Hypothalamus (tissue), 51 donors: ENCODE measurements at regions not wholly inside any gene's neighbourhood (a gene's known extent, or its start where the extent isn't known, plus 50 kb on each side); places are given as distances from the start of the nearest gene placed in this dataset.

ENCODE experiments used
- DNase-seq, 51 donors: peaks; one replicate each; lab custom pipeline; 2025; lab: John Stamatoyannopoulos, UW

DNA sequence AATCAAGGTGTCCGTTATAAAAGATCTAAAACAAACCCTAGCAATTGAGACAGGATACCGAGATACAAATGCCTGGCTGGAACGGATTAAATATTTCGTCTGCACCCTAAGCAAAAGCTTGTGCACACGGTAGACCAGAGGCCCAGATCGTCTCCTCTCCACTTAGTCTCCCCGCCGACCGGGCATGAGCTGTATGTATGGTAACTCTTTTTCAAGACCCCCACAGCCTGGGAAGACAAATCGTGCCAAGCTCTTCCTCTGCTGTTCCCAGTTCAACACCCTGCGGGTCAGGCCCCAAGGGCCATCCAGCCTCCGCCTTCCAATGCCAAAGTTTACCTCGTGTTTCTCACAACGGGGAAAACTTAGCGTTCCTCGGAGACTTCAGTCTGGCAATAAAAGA is 285.7 kb upstream of the GALNT17 start:
- no peak for DNase-seq

DNA sequence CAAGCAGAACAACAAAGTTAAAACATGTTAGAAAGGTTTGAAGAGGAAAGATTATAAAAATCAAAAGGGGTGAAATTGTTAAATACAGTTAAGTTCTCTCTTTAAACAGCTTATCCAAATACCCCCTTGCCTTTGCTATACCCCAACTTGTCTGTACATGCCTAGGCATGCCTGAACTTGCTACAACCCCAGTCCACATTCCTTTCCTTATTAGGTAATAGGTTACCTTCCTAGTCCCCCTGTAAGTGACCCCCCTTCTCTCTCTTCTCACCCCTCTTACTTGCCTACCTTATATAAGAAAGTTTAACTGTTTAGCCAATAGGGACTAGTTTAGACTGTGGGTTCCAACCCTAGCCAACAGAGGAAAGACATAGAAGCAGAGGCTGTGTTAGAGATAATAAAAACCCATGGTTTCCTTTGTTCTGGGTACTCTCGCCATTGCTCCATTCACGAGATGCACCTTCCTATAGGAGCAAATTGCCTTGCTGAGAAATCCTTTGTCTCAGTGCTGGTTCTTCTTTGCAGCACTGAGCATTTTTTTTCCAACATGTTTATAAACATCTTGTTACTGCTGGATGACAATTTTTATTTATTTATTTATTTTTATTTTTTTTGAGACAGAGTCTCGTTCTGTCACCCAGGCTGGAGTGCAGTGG is 282.2 kb upstream of the GALNT17 start:
- DNase-seq = no peak

DNA sequence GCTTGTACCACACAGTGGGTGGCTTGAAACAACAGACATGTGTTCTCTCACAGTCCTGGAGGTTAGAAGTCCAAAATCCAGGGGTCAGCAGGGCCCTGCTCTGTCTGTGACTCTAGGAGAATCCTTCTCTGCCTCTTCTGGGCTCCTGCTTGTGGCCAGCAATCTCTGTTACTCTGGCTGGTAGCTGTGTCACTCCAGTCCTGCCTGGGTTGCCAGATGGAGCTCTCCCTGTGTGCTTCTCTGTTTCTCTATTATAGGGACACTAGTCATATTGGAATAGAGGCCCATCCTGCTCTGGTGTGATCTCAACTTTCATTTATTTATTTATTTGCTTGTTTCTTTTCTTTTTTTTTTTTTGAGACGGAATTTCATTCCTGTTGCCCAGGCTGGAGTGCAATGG is 276.6 kb upstream of the GALNT17 start:
- DNase-seq = no peak

DNA sequence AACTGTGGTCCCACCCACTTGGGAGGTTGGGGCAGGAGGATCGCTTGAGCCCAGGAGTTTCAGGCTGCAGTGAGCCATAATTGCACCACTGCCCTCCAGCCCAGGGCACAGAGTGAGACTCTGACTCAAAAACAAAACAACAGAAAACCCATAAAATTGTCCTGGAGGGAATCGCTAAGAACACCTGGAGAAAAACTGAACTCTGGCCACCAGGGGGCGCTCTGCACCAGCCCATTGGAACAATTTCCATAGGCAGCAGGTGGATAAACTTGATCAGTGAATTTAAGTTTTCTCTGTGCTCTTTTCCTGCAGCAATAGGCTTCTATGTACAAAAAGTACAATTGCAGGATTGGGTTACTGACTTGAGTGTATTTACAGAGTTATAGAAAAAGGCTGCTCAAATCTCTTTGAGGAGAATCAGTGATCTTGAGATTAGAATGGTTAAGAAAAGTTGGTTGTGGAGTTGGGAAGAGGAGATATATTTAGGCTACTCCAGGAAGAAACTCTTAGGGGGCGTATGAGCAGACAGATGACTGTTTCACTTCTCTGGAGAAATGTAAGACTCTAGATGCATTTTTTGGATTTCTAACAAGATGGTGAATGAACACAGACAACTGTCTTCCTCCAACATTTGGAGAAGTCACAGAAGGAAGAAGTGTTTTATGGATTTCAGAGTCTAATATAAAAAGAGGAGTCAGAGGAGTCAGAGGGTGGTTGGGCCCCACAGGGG is 274.9 kb upstream of the GALNT17 start:
- peak in 48 of 51 donors; percentile 0 to 87 (median 39) for DNase-seq

DNA sequence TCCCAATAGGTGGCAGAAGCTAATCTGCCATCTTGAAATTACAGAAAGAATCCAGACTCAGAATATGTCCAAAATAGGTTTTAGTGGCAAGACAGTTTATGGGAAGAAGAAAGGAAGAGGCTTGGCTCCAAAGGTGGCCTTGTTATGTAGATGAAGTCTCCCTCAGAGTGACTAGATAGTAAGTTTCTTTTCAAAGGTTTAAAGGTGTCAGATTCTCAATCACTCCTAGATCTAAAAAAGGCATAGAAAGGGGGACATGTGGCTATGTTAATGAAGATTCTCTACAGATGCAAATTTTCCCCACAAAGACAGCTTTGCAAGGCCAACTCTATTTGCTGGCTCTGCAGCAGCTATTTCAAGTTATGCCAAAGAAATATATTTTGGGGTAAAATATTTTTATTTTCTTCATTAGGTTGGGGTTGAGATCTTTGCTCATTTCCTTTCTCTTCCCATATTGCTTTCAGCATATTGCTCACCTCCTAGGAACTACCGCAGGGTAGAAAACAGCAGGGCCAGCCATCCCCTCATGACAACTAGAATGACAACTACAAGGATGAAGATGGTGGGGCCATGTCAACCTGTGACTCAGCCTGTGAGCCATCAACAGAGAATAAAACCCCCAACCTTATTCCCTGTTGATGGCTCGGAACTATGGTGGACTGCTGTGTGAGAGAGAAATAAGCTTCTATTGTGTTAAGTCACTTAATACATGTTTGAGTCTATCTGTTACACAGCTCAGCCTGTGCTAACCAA is 274.0 kb upstream of the GALNT17 start:
- no peak for DNase-seq

DNA sequence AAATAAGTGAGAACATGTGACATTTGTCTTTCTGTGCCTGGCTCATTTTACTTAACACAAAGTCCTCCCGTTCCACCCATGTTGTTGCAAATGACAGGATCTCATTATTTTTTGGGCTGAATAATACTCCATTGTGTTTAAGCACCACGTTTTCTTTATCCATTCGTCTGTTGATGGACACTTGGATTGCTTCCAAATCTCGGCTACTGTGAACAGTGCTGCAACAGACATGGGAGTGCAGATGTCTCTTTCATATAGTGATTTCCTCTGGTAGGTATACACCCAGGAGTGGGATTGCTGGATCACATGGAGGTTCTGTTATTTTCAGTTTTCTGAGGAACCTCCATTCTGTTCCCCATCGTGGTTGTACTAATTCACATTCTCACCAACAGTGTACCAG is 264.4 kb upstream of the GALNT17 start:
- DNase-seq = no peak

DNA sequence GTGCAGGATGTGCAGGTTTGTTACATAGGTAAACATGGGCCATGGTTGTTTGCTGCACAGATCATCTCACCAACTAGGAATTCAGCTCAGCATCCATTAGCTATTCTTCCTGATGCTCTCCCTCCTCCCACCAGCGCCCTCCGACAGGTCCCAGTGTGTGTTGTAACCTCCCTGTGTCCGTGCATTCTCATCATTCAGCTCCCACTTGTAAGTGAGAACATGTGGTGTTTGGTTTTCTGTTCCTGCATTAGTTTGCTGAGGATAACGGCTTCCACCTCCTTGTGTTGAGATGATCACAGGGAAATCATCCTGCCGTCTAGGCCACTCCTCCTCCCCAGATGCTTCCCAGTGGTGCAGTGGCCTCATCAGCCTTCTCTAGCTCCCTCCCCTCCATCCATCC is 261.6 kb upstream of the GALNT17 start:
- DNase-seq = no peak

DNA sequence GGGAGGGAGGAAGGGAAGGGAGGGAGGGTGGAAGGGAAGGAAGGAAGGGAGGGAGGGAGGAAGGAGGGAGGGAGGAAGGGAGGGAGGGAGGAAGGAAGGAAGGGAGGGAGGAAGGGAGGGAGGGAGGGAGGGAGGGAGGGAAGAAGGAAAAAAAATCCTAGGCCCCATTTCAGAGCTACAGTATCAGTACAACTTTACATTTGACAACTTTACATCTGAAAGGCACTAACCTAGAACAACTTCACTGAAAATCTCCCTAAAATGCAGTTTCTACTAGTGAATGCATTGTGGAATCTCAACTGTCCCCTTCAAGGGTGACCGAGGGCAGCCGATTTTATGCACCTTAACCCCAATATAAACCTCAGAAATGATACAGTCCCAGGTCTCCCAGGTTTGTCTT is 259.8 kb upstream of the GALNT17 start:
- DNase-seq = no peak

DNA sequence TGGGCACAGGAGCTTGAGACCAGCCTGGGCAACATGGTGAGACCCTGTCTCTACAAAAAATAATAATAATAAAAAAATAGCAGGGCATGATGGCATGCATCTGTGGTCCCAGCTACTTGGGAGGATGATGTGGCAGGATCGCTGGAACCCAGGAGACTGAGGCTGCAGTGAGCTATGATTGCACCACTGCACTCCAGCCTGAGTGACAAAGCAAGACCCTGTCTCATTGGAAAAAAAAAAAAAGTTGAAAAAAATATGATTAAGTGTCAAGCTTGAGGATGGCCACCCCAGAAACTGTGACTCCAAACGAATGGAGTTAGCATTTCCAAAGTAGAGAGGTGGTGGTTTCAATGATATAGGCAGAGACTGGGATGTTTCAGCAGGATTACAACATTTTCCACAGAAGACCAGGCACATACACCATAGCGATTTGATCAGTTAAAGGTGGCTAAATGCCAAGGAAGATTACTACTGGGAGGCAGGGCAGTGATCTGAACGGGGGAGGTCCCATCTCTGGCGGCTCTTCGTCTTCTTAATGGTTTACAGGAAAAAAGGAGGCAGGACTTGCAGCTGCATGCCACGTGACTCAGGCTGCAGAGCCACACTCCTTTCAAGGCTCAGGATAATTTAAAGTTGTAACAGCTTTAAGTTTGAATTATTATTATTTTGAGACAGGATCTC is 250.6 kb upstream of the GALNT17 start:
- no peak for DNase-seq

GRCh38 chr7:70883750-70884439 is 248.0 kb upstream of the GALNT17 start:
- DNase-seq = no peak

DNA sequence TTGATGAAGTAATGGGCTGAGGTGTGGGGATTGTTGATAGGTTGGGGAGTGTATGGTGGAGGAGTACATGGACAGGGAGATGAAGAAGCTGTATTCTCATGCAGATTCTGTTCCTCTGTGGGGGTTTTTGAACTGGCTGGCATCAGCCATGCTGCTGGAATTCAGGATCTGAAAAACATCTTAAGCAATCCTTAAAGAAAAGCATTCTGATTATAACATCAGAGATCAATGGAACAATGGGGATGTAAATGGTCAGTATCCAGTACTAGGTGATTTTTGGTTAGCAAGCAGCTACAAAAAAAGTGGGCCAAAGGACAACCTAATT is 247.5 kb upstream of the GALNT17 start:
- no peak for DNase-seq

GRCh38 chr7:70884809-70885208 is 247.1 kb upstream of the GALNT17 start:
- DNase-seq = no peak

- DNase-seq = no peak
These were observed 245.4 kb upstream of the GALNT17 start for GRCh38 chr7:70886547-70886946.

DNA sequence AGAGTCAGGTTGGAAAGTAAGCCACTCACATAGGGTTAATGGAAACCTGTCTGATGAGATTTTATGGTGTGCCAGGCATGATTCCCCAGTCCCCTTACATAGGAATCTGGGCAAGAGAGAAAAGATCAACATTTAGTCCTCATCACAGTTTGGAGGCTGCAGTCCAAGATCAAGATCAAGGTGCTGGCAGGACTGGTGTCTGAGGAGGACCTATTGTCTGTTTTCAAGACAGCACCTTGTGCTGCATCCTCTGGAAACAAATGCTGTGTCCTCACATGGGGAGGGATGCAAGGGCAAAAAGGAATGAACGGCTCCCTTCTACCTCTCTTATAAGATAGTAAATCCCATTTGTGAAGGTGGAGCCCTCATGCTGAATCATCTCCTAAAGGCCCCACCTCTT is 244.8 kb upstream of the GALNT17 start:
- DNase-seq = no peak

GRCh38 chr7:70890147-70890969 is 241.6 kb upstream of the GALNT17 start:
- DNase-seq = no peak

- no peak for DNase-seq
These were observed 238.5 kb upstream of the GALNT17 start for GRCh38 chr7:70893422-70893821.

GRCh38 chr7:70893971-70894715 is 237.8 kb upstream of the GALNT17 start:
- DNase-seq = no peak

- no peak for DNase-seq
These were observed 237.1 kb upstream of the GALNT17 start for GRCh38 chr7:70894799-70895198.
